ENCODE measurements at regions not wholly inside any gene's neighbourhood (a gene's known extent, or its start where the extent isn't known, plus 50 kb on each side); places are given as distances from the start of the nearest gene placed in this dataset.

GRCh38 chr13:88424463-88424862 lies 753.3 kb downstream of the SLITRK5 start:
- H3K9me3 ChIP-seq: peaks cover 0 to 19% of the 10 kb centered on the region in 2 donors

GRCh38 chr13:88426661-88427060 lies 755.5 kb downstream of the SLITRK5 start:
- Histone ChIP-seq H3K4me3 (no peak overlapping the region), H3K4me1 (no peaks in the 10 kb centered on the region), H3K27ac (no peak overlapping the region), H3K36me3 (no peaks in the 10 kb centered on the region), H3K27me3 (no peaks in the 10 kb centered on the region), H3K9me3 (peaks cover 0 to 19% of the 10 kb centered on the region in 2 donors)
- no peak for TF ChIP-seq CTCF (IDR thresholded peaks at IDR 0.05)
- DNase-seq (ENCODE audit: low spot score): no peak

More at GRCh38 chr13:88424463-88424862, 753.3 kb downstream of the SLITRK5 start:
- Histone ChIP-seq H3K27ac (no peak overlapping the region), H3K36me3 (no peaks in the 10 kb centered on the region), H3K4me3 (no peak overlapping the region), H3K4me1 (no peaks in the 10 kb centered on the region), H3K27me3 (no peaks in the 10 kb centered on the region)
- no peak for DNase-seq (ENCODE audit: low spot score)
- TF ChIP-seq CTCF (IDR thresholded peaks at IDR 0.05): no peak

- no peaks in the 10 kb centered on the region for H3K36me3 ChIP-seq
- no peak overlapping the region for H3K27ac ChIP-seq
- no peak for TF ChIP-seq CTCF (IDR thresholded peaks at IDR 0.05)
- H3K9me3 ChIP-seq: peaks cover 0 to 25% of the 10 kb centered on the region in 2 donors
- no peaks in the 10 kb centered on the region for H3K4me1 ChIP-seq
- H3K27me3 ChIP-seq: no peaks in the 10 kb centered on the region
- DNase-seq (ENCODE audit: low spot score): no peak
- no peak overlapping the region for H3K4me3 ChIP-seq
Observed at GRCh38 chr13:88429862-88430261, 758.7 kb downstream of the SLITRK5 start.

- Histone ChIP-seq H3K27me3 (no peaks in the 10 kb centered on the region), H3K9me3 (peaks cover 0 to 9% of the 10 kb centered on the region in 2 donors), H3K4me1 (no peaks in the 10 kb centered on the region), H3K36me3 (no peaks in the 10 kb centered on the region), H3K27ac (no peak overlapping the region), H3K4me3 (no peak overlapping the region)
- DNase-seq (ENCODE audit: low spot score): no peak
- TF ChIP-seq CTCF (IDR thresholded peaks at IDR 0.05): no peak
Observed at GRCh38 chr13:88434953-88435352, 763.8 kb downstream of the SLITRK5 start.

GRCh38 chr13:88436974-88437373 lies 765.8 kb downstream of the SLITRK5 start:
- Histone ChIP-seq H3K36me3 (no peaks in the 10 kb centered on the region), H3K4me3 (no peak overlapping the region), H3K4me1 (no peaks in the 10 kb centered on the region), H3K27ac (no peak overlapping the region), H3K9me3 (peaks cover 0 to 9% of the 10 kb centered on the region in 2 donors), H3K27me3 (no peaks in the 10 kb centered on the region)
- DNase-seq (ENCODE audit: low spot score): no peak
- TF ChIP-seq CTCF (IDR thresholded peaks at IDR 0.05): no peak

- H3K27me3 ChIP-seq: no peaks in the 10 kb centered on the region
- TF ChIP-seq CTCF (IDR thresholded peaks at IDR 0.05): no peak
- H3K27ac ChIP-seq: no peak overlapping the region
- no peak for DNase-seq (ENCODE audit: low spot score)
- H3K4me3 ChIP-seq: no peak overlapping the region
- H3K4me1 ChIP-seq: no peaks in the 10 kb centered on the region
- H3K9me3 ChIP-seq: no peaks in the 10 kb centered on the region
- H3K36me3 ChIP-seq: no peaks in the 10 kb centered on the region
Observed at GRCh38 chr13:88450515-88450914, 779.3 kb downstream of the SLITRK5 start.

Data from right atrium auricular region (tissue), 2 donors.